Gastroesophageal sphincter (tissue), 4 donors: ENCODE measurements at regions not wholly inside any gene's neighbourhood (a gene's known extent, or its start where the extent isn't known, plus 50 kb on each side); places are given as distances from the start of the nearest gene placed in this dataset.

Source experiments
- ATAC-seq: fragments of 150-250 bp; one replicate; pipeline ENCODE4 v1.9.1; 2016; ENCODE audit warnings: mild to moderate bottlenecking, moderate library complexity
- H3K27ac ChIP-seq, 4 donors: fragments of 200-600 bp; sonication (generic) in 3 of 4; 1 replicate in 3 of 4; 2 replicates in 1 of 4; pipeline ENCODE4 v1.5.1; 2016 to 2019
- H3K27me3 ChIP-seq: fragments of 200-600 bp; sonication (generic); one replicate; pipeline ENCODE4 v1.5.1; 2019
- H3K36me3 ChIP-seq, 2 donors: fragments of 200-600 bp; sonication (generic); one replicate each; pipeline ENCODE4 v1.5.1; 2019; ENCODE audit warnings: control low read depth in 1 of 2
- H3K4me1 ChIP-seq, 3 donors: fragments of 200-600 bp; sonication (generic); 1 replicate in 2 of 3; 2 replicates in 1 of 3; pipeline ENCODE4 v1.5.1; 2016 to 2019; ENCODE audit warnings: control low read depth in 2 of 3
- H3K4me3 ChIP-seq, 2 donors: fragments of 200-600 bp; sonication (generic); one replicate each; pipeline ENCODE4 v1.5.1; 2019; ENCODE audit warnings: mild to moderate bottlenecking in 1 of 2, moderate library complexity in 1 of 2
- H3K9me3 ChIP-seq, 3 donors: fragments of 200-600 bp; sonication (generic); one replicate each; pipeline ENCODE4 v1.5.1; 2017 to 2019; ENCODE audit warnings: control low read depth in 2 of 3
- EP300 ChIP-seq: sonication (generic); formaldehyde crosslinking; IDR thresholded peaks from one replicate; pipeline ENCODE4 v1.6.1; 2017; ENCODE audit warnings: antibody characterized with exemption, mild to moderate bottlenecking
- POLR2A ChIP-seq, 2 donors: fragments of 450-650 bp; IDR thresholded peaks; one replicate each; pipeline ENCODE4 v1.6.1; 2017; ENCODE audit warnings: antibody characterized with exemption in 2 of 2, mild to moderate bottlenecking in 2 of 2, moderate library complexity in 1 of 2
- POLR2AphosphoS5 ChIP-seq: sonication (generic); formaldehyde crosslinking; IDR thresholded peaks from one replicate; pipeline ENCODE4 v1.6.1; 2017; ENCODE audit warnings: antibody characterized with exemption
- whole genome bisulfite sequencing, 2 donors: methylation state at CpG; one replicate each; pipeline ENCODE4 v1.1.5; 2018; ENCODE audit warnings: low coverage in 1 of 2; 5-methylcytosine and 5-hydroxymethylcytosine counted together
- TF ChIP-seq, protein P1 (sequence below), 4 experiments: fragments of 200-600 bp in 2 of 4; fragments of 450-650 bp in 2 of 4; sonication (generic) in 1 of 4; IDR thresholded peaks; one replicate each; pipeline ENCODE4 v1.5.1; 2017 to 2019; ENCODE audit warnings: antibody characterized with exemption in 4 of 4, mild to moderate bottlenecking in 2 of 4, moderate library complexity in 2 of 4

DNA sequence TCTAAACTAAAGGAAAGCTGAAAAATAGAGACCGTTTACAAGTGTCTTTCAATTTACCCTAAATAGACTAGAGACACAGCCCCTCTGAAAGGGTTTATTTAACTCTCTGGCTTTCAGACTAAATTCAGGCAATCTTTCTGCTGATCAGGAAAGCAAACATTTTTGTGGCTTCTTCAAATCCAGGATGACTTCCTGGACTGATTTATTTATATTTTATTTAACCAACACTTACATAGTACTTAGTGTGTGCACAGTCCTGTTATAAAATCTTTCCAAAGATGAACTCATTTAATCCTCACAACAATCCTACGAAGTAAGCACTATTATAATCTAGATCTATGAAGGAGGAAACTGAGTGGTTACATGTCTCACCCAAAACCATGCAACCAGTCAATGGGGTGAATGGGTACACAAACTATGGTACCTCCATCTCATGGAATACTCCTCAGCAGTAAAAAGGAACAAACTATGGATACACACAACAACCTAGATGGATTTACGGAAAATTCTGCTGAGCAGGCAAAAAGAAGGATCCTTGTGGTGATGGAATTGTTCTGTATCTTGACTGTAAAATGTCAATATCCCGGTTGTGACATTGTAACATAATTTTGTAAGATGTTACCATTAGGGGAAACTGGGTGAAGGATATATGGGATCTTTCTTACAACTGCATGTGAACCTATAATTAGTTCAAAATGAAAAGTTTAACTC lies 64.1 kb upstream of the MAMLD1 start:
- WGBS, 2 donors = 56 to 58% methylated on average over 4 of the region's 4 CpGs
- TF ChIP-seq POLR2AphosphoS5 (no peak), POLR2A (IDR thresholded peaks at IDR 0.05) (no peak), EP300 (no peak)
- TF ChIP-seq, protein P1, sequence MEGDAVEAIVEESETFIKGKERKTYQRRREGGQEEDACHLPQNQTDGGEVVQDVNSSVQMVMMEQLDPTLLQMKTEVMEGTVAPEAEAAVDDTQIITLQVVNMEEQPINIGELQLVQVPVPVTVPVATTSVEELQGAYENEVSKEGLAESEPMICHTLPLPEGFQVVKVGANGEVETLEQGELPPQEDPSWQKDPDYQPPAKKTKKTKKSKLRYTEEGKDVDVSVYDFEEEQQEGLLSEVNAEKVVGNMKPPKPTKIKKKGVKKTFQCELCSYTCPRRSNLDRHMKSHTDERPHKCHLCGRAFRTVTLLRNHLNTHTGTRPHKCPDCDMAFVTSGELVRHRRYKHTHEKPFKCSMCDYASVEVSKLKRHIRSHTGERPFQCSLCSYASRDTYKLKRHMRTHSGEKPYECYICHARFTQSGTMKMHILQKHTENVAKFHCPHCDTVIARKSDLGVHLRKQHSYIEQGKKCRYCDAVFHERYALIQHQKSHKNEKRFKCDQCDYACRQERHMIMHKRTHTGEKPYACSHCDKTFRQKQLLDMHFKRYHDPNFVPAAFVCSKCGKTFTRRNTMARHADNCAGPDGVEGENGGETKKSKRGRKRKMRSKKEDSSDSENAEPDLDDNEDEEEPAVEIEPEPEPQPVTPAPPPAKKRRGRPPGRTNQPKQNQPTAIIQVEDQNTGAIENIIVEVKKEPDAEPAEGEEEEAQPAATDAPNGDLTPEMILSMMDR (IDR thresholded peaks at IDR 0.05) = no peak
- no peaks in the 10 kb centered on the region for H3K36me3 ChIP-seq
- H3K4me3 ChIP-seq = no peak overlapping the region
- no peak overlapping the region for H3K27ac ChIP-seq
- no peak for ATAC-seq
- H3K4me1 ChIP-seq = no peaks in the 10 kb centered on the region
- no peaks in the 10 kb centered on the region for H3K27me3 ChIP-seq
- H3K9me3 ChIP-seq = no peaks in the 10 kb centered on the region

DNA sequence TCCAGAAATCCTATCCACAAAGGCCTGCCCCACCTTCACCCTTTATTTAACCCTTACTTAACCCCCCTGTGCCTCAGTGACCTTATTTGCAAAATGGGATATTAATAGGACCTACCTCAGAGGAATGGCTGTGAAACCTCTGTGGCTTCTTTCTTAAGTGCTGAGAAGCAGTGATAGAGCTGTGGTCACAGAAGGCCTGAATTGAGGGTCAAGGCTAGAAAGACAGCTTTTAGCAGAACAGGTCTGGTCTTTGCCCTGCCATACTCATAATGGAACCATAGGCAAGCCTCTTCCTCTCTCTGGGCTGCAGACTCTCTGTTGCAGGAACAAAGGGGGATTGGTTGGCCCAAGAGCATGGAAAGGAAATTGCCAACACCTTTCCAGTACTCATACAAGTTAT lies 63.5 kb upstream of the MAMLD1 start:
- Histone ChIP-seq H3K36me3 (no peaks in the 10 kb centered on the region), H3K4me1 (no peaks in the 10 kb centered on the region), H3K4me3 (no peak overlapping the region), H3K9me3 (no peaks in the 10 kb centered on the region), H3K27ac (no peak overlapping the region), H3K27me3 (no peaks in the 10 kb centered on the region)
- TF ChIP-seq POLR2AphosphoS5 = no peak
- no peak for TF ChIP-seq POLR2A (IDR thresholded peaks at IDR 0.05)
- TF ChIP-seq EP300 = no peak
- TF ChIP-seq, protein P1 (IDR thresholded peaks at IDR 0.05) = no peak
- ATAC-seq = no peak

DNA sequence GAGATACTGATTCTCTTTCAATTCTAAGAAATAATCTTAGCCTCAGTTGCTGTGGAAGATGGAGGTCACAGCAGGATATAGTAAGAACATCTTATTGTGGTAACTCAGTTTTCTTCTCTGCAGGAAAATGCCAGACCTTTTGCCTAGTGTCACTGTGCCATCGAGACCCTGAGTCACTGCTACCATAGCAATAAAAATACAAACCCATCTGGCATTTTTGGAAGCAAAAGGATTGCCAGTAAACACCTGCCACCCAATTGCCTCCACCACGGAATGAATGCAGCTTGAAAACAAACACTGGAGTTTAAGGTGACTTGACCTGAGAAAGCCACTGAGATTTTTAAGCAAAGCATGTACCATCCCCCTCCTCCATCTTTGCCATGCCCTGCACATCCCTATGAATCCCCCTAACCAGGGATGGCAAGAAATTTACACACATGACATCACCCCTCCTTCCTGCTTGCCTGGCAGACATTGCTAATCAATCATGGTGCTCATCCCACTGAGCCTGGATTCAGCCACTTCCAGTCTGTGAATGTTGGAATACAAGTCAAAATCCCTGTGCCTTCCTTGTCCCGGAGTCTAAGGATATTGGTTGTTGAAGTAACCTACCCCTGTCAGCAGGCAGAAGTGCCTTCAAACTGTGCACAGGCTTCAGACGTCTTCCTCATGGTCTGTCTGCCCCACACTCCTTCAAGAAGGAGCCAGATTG lies 59.6 kb upstream of the MAMLD1 start:
- no peak for ATAC-seq
- TF ChIP-seq, protein P1 (IDR thresholded peaks at IDR 0.05) = no peak

DNA sequence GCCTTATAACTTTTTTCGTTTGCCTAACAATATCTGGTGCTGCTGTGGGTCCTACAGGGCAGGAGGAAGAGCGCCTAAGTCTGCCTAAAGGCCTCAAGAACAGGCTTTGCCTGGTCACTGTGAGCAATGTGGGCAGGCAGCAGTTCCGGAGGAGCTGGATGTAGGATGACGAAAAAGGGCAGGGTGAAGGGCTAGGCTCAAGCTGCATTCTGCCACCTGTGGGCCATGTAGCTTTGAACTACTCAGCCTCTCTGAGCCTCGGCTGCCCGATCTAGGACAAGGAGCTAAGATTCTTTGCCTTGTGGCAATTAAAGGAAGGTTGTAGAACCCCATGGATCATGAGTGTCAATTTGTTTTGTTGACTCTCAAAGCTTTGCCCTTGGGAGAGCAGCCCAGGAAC lies 57.1 kb upstream of the MAMLD1 start:
- no peaks in the 10 kb centered on the region for H3K36me3 ChIP-seq
- H3K4me3 ChIP-seq = no peak overlapping the region
- no peaks in the 10 kb centered on the region for H3K27me3 ChIP-seq
- H3K27ac ChIP-seq = no peak overlapping the region
- 90% methylated on average over 2 of the region's 6 CpGs; no CpG with 5 or more reads in 1 of the 2 donors for WGBS, 2 donors
- ATAC-seq = no peak
- TF ChIP-seq POLR2AphosphoS5 (no peak), EP300 (no peak), POLR2A (IDR thresholded peaks at IDR 0.05) (no peak)
- TF ChIP-seq, protein P1 (IDR thresholded peaks at IDR 0.05) = no peak
- no peaks in the 10 kb centered on the region for H3K9me3 ChIP-seq
- H3K4me1 ChIP-seq = no peaks in the 10 kb centered on the region

More for the DNA sequence above, 59.6 kb upstream of the MAMLD1 start:
- H3K27ac ChIP-seq = no peak overlapping the region
- no peaks in the 10 kb centered on the region for H3K9me3 ChIP-seq
- H3K4me1 ChIP-seq = no peaks in the 10 kb centered on the region
- no peaks in the 10 kb centered on the region for H3K36me3 ChIP-seq
- H3K4me3 ChIP-seq = no peak overlapping the region
- 35% methylated on average over 2 of the region's 4 CpGs; no CpG with 5 or more reads in 1 of the 2 donors for WGBS, 2 donors
- H3K27me3 ChIP-seq = no peaks in the 10 kb centered on the region

DNA sequence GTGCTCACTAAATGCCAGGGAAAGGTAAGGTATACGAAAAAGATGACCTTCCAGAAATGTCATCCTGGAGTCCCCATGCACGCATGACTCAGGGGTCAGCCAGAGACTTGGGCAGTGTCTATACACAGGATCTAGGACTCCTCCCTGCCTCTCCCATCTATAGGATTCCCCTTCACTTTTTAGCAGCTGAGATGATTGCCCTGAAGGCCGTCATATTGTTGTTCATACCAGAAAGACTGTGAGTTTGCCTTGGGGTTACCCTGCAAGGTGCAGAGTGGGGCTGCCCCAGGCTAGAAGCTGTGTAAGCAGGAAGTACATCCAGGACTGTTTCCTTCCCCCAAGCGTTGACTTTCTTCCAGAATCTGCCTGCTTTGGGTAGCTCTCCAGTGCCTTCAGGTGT lies 55.1 kb upstream of the MAMLD1 start:
- Histone ChIP-seq H3K36me3 (no peaks in the 10 kb centered on the region), H3K4me3 (no peak overlapping the region), H3K27me3 (no peaks in the 10 kb centered on the region), H3K27ac (no peak overlapping the region), H3K4me1 (no peaks in the 10 kb centered on the region), H3K9me3 (no peaks in the 10 kb centered on the region)
- ATAC-seq = no peak
- TF ChIP-seq POLR2AphosphoS5 = no peak
- no peak for TF ChIP-seq EP300
- TF ChIP-seq, protein P1 (IDR thresholded peaks at IDR 0.05) = no peak
- no peak for TF ChIP-seq POLR2A (IDR thresholded peaks at IDR 0.05)
- no CpG with 5 or more reads among the region's 4 CpGs for WGBS, 2 donors
